ENCODE measurements at regions not wholly inside any gene's neighbourhood (a gene's known extent, or its start where the extent isn't known, plus 50 kb on each side); places are given as distances from the start of the nearest gene placed in this dataset.

DNA sequence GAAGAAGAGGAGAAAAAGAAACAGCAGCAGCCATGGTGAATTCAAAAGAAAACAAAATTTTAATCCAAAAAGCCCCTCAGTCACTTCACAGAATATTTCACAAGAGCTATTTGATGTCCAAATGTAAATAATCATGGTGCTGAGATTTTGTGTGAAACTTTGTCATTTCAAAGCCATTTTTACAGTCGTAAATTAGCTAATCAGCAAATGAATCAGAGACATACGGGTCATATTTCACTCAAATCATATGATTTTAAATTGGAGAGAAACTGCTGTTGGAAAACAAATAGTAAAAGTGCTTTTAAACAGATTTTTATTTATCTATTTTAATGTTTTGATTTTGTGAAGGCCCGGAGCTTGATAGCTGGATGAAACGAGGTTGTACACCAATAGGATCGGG is 101.4 kb upstream of the SMIM23 start:
- H4K20me1 ChIP-seq (ENCODE audit: insufficient read depth, low read length) = no peaks in the 10 kb centered on the region
- H3K4me1 ChIP-seq (ENCODE audit: control insufficient read depth, insufficient read depth, low read length) = no peaks in the 10 kb centered on the region
- ChIA-PET CTCF (no interaction called here), POLR2A (ENCODE audit: unreplicated experiment) (interaction anchor here (0.6 kb wide), 1 partner anchor 37 kb away, joined by 5 read pairs; no protein-coding TSS in a partner anchor)
- H2AFZ ChIP-seq (replicated peaks; ENCODE audit: low read length, poor library complexity) = no peak overlapping the region
- H2BK5ac ChIP-seq (ENCODE audit: low read depth, low read length, poor library complexity, severe bottlenecking) = no peak overlapping the region
- H3K9me1 ChIP-seq (ENCODE audit: insufficient read depth, low read length) = no peaks in the 10 kb centered on the region
- peaks cover 33% of the 10 kb centered on the region for H3K27me3 ChIP-seq (ENCODE audit: control insufficient read depth, insufficient read depth, low read length)
- DNase-seq (no peak), ATAC-seq (ENCODE audit: low read depth) (no peak)
- H3K4me3 ChIP-seq (ENCODE audit: insufficient read depth, low read depth, low read length) = no peak overlapping the region
- no peak overlapping the region for H2AK9ac ChIP-seq (replicated peaks; ENCODE audit: low read depth, low read length, poor library complexity)
- no peak overlapping the region for H4K5ac ChIP-seq (ENCODE audit: low read depth, low read length)
- H3K79me1 ChIP-seq (ENCODE audit: low read depth in 1 of 2, low read length in 2 of 2) = no peaks in the 10 kb centered on the region
- no peak overlapping the region for H3K23ac ChIP-seq (ENCODE audit: low read depth, low read length)
- H3K27ac ChIP-seq (ENCODE audit: insufficient read depth, low read length) = no peak overlapping the region
- no peak overlapping the region for H3K4me2 ChIP-seq (ENCODE audit: low read depth, low read length)
- no peak overlapping the region for H2BK120ac ChIP-seq (ENCODE audit: low read depth, low read length)
- H2AK5ac ChIP-seq (ENCODE audit: low read depth, low read length) = no peak overlapping the region
- H3K9me3 ChIP-seq (ENCODE audit: control insufficient read depth, insufficient read depth, low read length) = no peaks in the 10 kb centered on the region
- no peak overlapping the region for H3K9ac ChIP-seq (ENCODE audit: low read depth, low read length)
- BruUV-seq (replicated peaks) = no TSS peak
- H2BK20ac ChIP-seq (ENCODE audit: low read depth, low read length) = no peak overlapping the region
- H2BK15ac ChIP-seq (ENCODE audit: low read depth, low read length) = no peak overlapping the region
- TF ChIP-seq SMC3 (IDR thresholded peaks at IDR 0.05; ENCODE audit: low read depth, low read length) = no peak
- TF ChIP-seq RFX5 (IDR thresholded peaks at IDR 0.05; ENCODE audit: low read depth, low read length) = no peak
- TF ChIP-seq, protein P1, sequence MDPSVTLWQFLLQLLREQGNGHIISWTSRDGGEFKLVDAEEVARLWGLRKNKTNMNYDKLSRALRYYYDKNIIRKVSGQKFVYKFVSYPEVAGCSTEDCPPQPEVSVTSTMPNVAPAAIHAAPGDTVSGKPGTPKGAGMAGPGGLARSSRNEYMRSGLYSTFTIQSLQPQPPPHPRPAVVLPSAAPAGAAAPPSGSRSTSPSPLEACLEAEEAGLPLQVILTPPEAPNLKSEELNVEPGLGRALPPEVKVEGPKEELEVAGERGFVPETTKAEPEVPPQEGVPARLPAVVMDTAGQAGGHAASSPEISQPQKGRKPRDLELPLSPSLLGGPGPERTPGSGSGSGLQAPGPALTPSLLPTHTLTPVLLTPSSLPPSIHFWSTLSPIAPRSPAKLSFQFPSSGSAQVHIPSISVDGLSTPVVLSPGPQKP (IDR thresholded peaks at IDR 0.05; ENCODE audit: borderline replicate concordance, low read depth, low read length) = no peak
- no peak for TF ChIP-seq RAD21 (IDR thresholded peaks at IDR 0.05; ENCODE audit: low read length)
- no peak for TF ChIP-seq MAZ (IDR thresholded peaks at IDR 0.05; ENCODE audit: borderline replicate concordance, low read depth, low read length)
- no peak for TF ChIP-seq CEBPB (IDR thresholded peaks at IDR 0.05; ENCODE audit: low read depth, low read length)
- TF ChIP-seq MXI1 (IDR thresholded peaks at IDR 0.05; ENCODE audit: borderline replicate concordance, low read depth, low read length) = no peak
- TF ChIP-seq CHD1 (IDR thresholded peaks at IDR 0.05; ENCODE audit: low read depth, low read length) = no peak
- TF ChIP-seq, protein P2, sequence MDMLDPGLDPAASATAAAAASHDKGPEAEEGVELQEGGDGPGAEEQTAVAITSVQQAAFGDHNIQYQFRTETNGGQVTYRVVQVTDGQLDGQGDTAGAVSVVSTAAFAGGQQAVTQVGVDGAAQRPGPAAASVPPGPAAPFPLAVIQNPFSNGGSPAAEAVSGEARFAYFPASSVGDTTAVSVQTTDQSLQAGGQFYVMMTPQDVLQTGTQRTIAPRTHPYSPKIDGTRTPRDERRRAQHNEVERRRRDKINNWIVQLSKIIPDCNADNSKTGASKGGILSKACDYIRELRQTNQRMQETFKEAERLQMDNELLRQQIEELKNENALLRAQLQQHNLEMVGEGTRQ (IDR thresholded peaks at IDR 0.05; ENCODE audit: low read depth, low read length) = no peak
- no peak for TF ChIP-seq RCOR1 (IDR thresholded peaks at IDR 0.05; ENCODE audit: insufficient replicate concordance, low read length)
- TF ChIP-seq NFE2L2 (IDR thresholded peaks at IDR 0.05; ENCODE audit: low read depth, low read length) = no peak
- no peak for TF ChIP-seq FOS (IDR thresholded peaks at IDR 0.05; ENCODE audit: low read depth, low read length)
- no peak for TF ChIP-seq MAFK (IDR thresholded peaks at IDR 0.05; ENCODE audit: low read depth, low read length)
- TF ChIP-seq BHLHE40 (IDR thresholded peaks at IDR 0.05; ENCODE audit: low read depth, low read length) = no peak
- no peak for TF ChIP-seq POLR2A (IDR thresholded peaks at IDR 0.05; ENCODE audit: low read depth, low read length)
- TF ChIP-seq, protein P3, sequence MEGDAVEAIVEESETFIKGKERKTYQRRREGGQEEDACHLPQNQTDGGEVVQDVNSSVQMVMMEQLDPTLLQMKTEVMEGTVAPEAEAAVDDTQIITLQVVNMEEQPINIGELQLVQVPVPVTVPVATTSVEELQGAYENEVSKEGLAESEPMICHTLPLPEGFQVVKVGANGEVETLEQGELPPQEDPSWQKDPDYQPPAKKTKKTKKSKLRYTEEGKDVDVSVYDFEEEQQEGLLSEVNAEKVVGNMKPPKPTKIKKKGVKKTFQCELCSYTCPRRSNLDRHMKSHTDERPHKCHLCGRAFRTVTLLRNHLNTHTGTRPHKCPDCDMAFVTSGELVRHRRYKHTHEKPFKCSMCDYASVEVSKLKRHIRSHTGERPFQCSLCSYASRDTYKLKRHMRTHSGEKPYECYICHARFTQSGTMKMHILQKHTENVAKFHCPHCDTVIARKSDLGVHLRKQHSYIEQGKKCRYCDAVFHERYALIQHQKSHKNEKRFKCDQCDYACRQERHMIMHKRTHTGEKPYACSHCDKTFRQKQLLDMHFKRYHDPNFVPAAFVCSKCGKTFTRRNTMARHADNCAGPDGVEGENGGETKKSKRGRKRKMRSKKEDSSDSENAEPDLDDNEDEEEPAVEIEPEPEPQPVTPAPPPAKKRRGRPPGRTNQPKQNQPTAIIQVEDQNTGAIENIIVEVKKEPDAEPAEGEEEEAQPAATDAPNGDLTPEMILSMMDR (conservative IDR thresholded peaks at IDR 0.05; ENCODE audit: low read depth, low read length) = no peak
- H4K8ac ChIP-seq (ENCODE audit: low read depth in 2 of 2, low read length in 2 of 2) = no peak overlapping the region
- in situ Hi-C loops (cut with MboI; ENCODE audit: low sequenced_read_pairs) = no loop called here
- no peak overlapping the region for H3K56ac ChIP-seq (ENCODE audit: extremely low read depth, insufficient read depth, low read length)
- H4K91ac ChIP-seq (ENCODE audit: insufficient read depth, low read depth, low read length) = no peak overlapping the region
- 83% methylated on average over 2 of the region's 5 CpGs; no CpG with 5 or more reads in 1 of the 2 experiments for WGBS, 2 experiments (ENCODE audit: extremely low coverage in 2 of 2, insufficient read length in 1 of 2)
- no peak overlapping the region for H3K14ac ChIP-seq (replicated peaks; ENCODE audit: low read depth, low read length)
- intact Hi-C loops (cut with micrococcal nuclease) = no loop called here
- H3K4ac ChIP-seq (ENCODE audit: low read depth, low read length) = no peak overlapping the region
- no peak overlapping the region for H3K18ac ChIP-seq (ENCODE audit: low read depth, low read length)
- H3K36me3 ChIP-seq (ENCODE audit: control insufficient read depth, insufficient read depth, low read length) = no peaks in the 10 kb centered on the region
- dilution Hi-C loops (cut with HindIII; ENCODE audit: low sequenced_read_pairs, unreplicated experiment) = no loop called here
